Thoracic aorta (tissue), 2 donors: ENCODE measurements at regions not wholly inside any gene's neighbourhood (a gene's known extent, or its start where the extent isn't known, plus 50 kb on each side); places are given as distances from the start of the nearest gene placed in this dataset.

ENCODE experiments used
- ATAC-seq: fragments of 150-250 bp; one replicate; pipeline ENCODE4 v1.8.0; 2017; ENCODE audit warnings: low read depth; ENCODE audit not compliant: insufficient number of reproducible peaks, low FRiP score
- DNase-seq: peaks from one replicate; pipeline ENCODE4 v3.0.0-alpha.2; 2020; ENCODE audit warnings: low spot score
- H3K27ac ChIP-seq, 2 donors: fragments of 200-600 bp; sonication (generic); 1 replicate in 1 of 2; 2 replicates in 1 of 2; pipeline ENCODE4 v1.5.1; 2016; ENCODE audit warnings: mild to moderate bottlenecking in 2 of 2, moderate library complexity in 2 of 2
- H3K27me3 ChIP-seq: fragments of 200-600 bp; sonication (generic); replicated peaks from 2 replicates; pipeline ENCODE4 v1.6.0; 2016; ENCODE audit warnings: mild to moderate bottlenecking; ENCODE audit not compliant: insufficient read depth
- H3K36me3 ChIP-seq: fragments of 200-600 bp; sonication (generic); one replicate; pipeline ENCODE4 v1.5.1; 2016
- H3K4me1 ChIP-seq, 2 donors: fragments of 200-600 bp; sonication (generic); 1 replicate in 1 of 2; 2 replicates in 1 of 2; pipeline versions ENCODE4 v1.5.1 to v1.6.0; 2016; ENCODE audit warnings: low read depth in 2 of 2, mild to moderate bottlenecking in 1 of 2; ENCODE audit not compliant: control insufficient read depth in 1 of 2
- H3K4me3 ChIP-seq: fragments of 200-600 bp; sonication (generic); 2 replicates; pipeline ENCODE4 v1.5.1; 2016; ENCODE audit warnings: mild to moderate bottlenecking
- H3K9me3 ChIP-seq: fragments of 200-600 bp; sonication (generic); 2 replicates; pipeline ENCODE4 v1.5.1; 2016
- TF ChIP-seq, protein P1 (sequence below): fragments of 200-600 bp; sonication (generic); IDR thresholded peaks from one replicate; pipeline ENCODE4 v1.5.1; 2019; ENCODE audit warnings: antibody characterized with exemption

DNA sequence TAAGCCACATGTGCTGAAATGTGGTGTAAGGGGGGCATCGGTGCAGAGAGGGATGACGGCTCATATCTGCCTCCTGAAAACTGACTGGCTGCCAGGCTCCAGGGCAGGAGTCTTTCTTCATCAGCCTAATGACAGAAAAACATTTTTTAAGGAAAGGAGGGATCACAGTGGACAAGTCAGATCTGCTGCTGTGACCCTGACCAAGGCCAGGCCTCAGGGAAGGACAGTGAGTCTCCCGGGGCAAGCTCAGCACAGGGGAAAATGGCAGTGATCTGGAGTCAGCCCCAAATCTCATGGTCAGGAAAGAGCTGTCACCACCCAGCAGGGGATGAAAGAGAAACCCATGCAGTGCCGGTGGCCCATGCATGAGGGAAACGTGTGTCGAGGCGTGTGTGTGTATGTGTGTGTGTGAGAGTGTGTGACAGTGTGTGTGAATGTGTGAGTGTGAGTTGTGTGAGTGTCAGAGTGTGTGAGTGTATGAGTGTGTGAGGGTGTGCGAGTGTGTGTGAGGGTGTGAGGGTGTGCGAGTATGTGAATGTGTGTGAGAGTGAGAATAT lies 134.5 kb downstream of the INHBB start:
- DNase-seq (no peak), ATAC-seq (no peak)
- no peak overlapping the region for H3K27ac ChIP-seq
- H3K36me3 ChIP-seq = no peaks in the 10 kb centered on the region
- peaks cover 0 to 6% of the 10 kb centered on the region in 2 donors for H3K4me1 ChIP-seq
- no peaks in the 10 kb centered on the region for H3K27me3 ChIP-seq
- TF ChIP-seq, protein P1, sequence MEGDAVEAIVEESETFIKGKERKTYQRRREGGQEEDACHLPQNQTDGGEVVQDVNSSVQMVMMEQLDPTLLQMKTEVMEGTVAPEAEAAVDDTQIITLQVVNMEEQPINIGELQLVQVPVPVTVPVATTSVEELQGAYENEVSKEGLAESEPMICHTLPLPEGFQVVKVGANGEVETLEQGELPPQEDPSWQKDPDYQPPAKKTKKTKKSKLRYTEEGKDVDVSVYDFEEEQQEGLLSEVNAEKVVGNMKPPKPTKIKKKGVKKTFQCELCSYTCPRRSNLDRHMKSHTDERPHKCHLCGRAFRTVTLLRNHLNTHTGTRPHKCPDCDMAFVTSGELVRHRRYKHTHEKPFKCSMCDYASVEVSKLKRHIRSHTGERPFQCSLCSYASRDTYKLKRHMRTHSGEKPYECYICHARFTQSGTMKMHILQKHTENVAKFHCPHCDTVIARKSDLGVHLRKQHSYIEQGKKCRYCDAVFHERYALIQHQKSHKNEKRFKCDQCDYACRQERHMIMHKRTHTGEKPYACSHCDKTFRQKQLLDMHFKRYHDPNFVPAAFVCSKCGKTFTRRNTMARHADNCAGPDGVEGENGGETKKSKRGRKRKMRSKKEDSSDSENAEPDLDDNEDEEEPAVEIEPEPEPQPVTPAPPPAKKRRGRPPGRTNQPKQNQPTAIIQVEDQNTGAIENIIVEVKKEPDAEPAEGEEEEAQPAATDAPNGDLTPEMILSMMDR = no peak
- H3K4me3 ChIP-seq = no peak overlapping the region
- H3K9me3 ChIP-seq = no peaks in the 10 kb centered on the region

DNA sequence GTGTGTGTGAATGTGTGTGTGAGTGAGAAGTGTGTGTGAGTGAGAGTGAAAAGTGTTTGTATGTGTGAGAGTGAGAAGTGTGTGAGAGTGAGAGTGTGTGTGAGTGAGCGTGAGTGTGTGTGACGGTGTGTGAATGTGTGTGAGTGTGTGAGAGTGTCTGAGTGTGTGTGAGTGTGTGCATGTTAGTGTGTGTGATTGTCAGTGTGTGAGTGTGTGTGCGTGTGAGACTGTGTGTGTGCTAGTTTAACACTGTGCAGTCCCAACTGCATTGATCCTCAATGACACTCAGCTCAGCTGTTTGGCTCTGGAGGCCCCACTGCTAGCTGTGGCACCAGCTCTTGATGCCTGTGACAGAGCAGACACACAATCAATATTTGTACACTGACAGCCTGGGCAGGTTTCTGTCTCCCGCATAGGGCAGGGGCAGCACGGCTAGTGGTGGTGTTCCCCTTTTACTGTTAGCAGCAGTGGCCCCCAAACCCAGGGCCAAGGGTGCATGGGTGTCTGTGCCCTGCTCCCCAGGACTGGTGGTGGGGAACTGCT lies 135.0 kb downstream of the INHBB start:
- H3K9me3 ChIP-seq = no peaks in the 10 kb centered on the region
- H3K36me3 ChIP-seq = no peaks in the 10 kb centered on the region
- ATAC-seq (no peak), DNase-seq (no peak)
- H3K4me1 ChIP-seq = peaks cover 0 to 4% of the 10 kb centered on the region in 2 donors
- TF ChIP-seq, protein P1 = no peak
- H3K27ac ChIP-seq = no peak overlapping the region
- H3K4me3 ChIP-seq = no peak overlapping the region
- no peaks in the 10 kb centered on the region for H3K27me3 ChIP-seq

DNA sequence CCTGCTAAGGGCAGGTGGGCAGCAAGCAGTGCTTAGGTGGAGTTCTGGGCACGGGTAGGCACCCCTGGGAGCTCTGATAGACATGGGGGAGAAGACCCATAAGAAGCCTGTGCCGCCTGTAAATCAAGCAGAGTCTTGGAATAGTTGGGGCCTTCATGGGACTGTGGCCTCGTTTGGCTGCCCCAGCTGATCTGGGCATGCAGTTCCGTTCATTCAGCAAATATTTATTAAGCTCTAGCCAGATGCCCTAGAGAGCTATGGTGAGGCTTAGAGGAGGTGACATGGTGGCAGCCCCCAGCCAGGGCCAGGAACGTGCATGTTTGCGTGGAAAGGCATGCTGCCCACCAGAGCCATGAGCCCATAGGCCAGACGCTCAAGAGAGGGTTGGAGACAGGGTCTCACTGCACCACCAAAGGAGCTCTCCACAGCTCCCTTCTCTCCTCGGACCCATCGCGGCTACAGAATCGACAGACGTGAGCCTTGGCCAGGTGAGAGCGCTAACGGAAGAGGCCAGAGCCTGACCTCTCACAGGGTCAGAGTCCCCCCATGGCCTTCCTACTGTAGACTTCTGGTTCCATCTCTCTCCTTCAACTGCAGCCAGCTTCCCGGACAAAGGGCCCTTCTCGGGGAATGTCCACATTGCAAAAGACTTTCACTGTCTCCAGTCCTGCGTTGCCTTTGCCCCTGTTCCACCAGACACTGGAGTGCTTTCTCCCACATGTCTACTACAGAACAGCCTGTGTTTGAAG lies 135.7 kb downstream of the INHBB start:
- no peak for ATAC-seq
- TF ChIP-seq, protein P1 = no peak
- Histone ChIP-seq H3K4me1 (no peaks in the 10 kb centered on the region), H3K4me3 (no peak overlapping the region), H3K36me3 (no peaks in the 10 kb centered on the region), H3K27me3 (no peaks in the 10 kb centered on the region), H3K27ac (no peak overlapping the region), H3K9me3 (no peaks in the 10 kb centered on the region)
- DNase-seq = no peak

DNA sequence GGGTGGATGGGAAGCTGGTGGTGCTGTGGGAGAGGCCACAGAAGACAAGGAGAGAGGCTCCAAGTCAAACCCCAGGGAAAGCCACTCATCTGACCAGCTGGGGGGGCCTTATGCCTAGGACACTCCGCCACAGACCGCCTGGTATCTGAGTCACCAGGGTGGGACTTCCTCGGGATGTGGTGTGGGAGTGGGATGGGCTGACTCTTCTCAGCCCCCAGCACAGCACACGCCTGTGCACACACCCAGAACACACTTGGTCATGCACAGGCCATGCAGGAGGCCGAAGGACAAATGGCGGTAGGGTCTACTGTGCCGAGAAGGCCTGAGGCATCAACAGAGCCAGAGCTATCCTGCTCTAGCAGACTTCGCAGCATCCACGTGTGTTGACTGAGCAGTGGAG lies 136.4 kb downstream of the INHBB start:
- Histone ChIP-seq H3K27ac (no peak overlapping the region), H3K9me3 (no peaks in the 10 kb centered on the region), H3K4me1 (no peaks in the 10 kb centered on the region), H3K36me3 (no peaks in the 10 kb centered on the region), H3K4me3 (no peak overlapping the region), H3K27me3 (no peaks in the 10 kb centered on the region)
- TF ChIP-seq, protein P1 = no peak
- ATAC-seq = no peak
- no peak for DNase-seq

DNA sequence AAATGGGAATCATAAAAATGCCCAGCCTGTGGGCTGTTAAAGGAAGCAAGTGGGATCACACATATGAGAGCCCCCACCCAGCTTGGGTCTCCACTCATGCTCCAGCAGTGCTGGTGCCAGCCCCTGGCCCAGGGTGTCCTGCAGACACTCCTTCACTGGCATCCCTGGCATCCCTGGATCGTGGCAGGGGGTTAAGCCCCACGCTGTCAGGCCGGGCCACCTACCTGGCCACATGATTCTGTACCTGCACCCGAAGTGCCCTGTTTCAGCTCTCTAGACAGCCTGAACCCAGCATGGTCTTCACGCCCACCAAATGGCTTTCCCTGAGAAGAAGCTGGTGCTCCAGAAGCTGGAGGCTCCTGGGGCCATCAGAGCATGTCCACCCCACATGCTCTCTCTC lies 137.4 kb downstream of the INHBB start:
- no peak overlapping the region for H3K4me3 ChIP-seq
- H3K27me3 ChIP-seq = no peaks in the 10 kb centered on the region
- H3K4me1 ChIP-seq = no peaks in the 10 kb centered on the region
- no peak overlapping the region for H3K27ac ChIP-seq
- ATAC-seq = no peak
- TF ChIP-seq, protein P1 = no peak
- H3K36me3 ChIP-seq = no peaks in the 10 kb centered on the region
- no peaks in the 10 kb centered on the region for H3K9me3 ChIP-seq
- DNase-seq = no peak
